ENCODE measurements at regions not wholly inside any gene's neighbourhood (a gene's known extent, or its start where the extent isn't known, plus 50 kb on each side); places are given as distances from the start of the nearest gene placed in this dataset.
"Not testable (repeated sequence)": the region's sequence is repeated elsewhere in the genome, so short reads cannot be mapped to it uniquely, and the experiment has no call there.

DNA sequence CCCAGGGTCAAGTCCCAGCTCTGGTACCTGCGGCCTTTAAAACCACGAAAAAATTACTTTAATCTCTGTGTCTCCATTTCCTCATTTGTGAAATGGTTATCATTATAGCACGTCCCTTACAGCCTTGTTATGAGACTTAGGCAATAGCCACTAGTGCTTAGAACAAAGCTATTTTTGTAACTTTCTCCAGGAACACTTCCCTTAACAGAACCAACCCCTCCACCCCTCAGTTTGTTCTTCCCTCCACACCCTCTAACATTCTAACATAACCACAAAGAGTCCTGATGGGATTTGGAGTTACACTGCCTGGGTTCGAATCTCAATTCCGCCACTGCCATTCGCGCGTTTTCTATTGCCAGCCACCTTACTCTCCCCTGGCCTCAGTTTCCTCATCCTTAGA lies 2777.4 kb upstream of the TPTE start:
- POLR2A ChIA-PET; DNase-seq (ENCODE audit: low read depth in 1 of 2, low spot score in 1 of 2); ATAC-seq; H3K4me1 ChIP-seq; H3K4me2 ChIP-seq; CTCF ChIA-PET; H3K9me3 ChIP-seq; H3K4me3 ChIP-seq; H3K27ac ChIP-seq; FAIRE-seq: not testable (repeated sequence)
- WGBS (ENCODE audit: missing lambda C conversion rate), result no CpG with 5 or more reads among the region's 8 CpGs

DNA sequence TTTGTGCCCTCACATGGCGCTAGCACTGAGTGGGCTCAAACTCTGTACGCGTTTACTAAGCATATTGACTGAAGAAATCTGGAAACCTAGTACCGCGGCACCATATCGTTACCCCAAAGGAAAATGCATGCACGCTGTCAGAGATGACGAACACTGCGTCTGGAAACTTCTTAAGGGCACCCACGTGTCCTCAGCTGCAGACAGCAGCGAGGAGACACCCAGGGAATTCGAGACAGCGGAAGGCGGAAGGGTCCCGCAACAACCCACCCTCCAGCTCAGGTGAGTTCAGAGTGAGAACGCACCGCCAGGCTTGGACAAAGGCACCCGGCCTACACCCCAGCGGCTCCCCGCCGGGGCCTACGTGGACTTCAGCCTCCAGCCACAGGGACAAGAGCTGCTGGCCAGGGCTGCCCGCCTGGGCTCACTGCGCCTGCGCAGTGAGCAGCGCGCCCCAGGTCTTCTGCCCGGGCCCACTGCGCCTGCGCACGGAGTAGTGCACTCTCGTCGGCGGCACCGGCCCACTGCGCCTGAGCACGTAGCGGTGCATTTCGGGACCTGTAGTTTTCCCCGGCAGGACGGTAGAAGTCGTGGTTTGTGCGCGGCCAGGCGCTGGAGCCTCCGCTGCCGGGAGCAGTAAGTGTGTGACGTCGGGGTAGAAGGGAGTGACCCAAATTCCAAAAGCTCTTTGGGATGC lies 2776.8 kb upstream of the TPTE start:
- DNase-seq (ENCODE audit: low read depth in 1 of 2, low spot score in 1 of 2); CTCF ChIA-PET; H3K4me3 ChIP-seq; H3K4me2 ChIP-seq; H3K9me3 ChIP-seq; POLR2A ChIA-PET; H3K27ac ChIP-seq; FAIRE-seq; H3K4me1 ChIP-seq: not testable (repeated sequence)
- WGBS (ENCODE audit: missing lambda C conversion rate), result no CpG with 5 or more reads among the region's 49 CpGs
- peak; percentile 100 for ATAC-seq

DNA sequence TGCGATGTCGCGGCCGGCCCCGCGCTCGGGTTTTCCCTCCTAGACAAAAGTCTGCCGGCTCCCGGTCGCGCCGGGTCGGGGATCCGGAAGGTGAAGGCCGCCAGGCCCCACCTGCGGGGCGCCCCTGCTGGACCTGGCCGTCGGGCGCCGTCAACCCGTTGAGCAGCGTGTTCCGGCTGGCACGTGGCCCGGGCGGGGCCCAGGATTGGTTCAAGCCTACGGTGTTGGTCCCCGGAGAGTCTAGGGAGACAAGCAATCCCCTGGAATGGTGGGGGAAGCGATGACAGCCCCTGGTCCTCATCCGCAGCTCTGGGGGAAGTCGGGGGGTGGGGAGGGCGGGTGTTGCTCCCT lies 2776.3 kb upstream of the TPTE start:
- DNase-seq (ENCODE audit: low read depth in 1 of 2, low spot score in 1 of 2); H3K9me3 ChIP-seq; H3K4me3 ChIP-seq; H3K27ac ChIP-seq; FAIRE-seq; CTCF ChIA-PET; H3K4me1 ChIP-seq; H3K4me2 ChIP-seq; POLR2A ChIA-PET: not testable (repeated sequence)
- no CpG with 5 or more reads among the region's 33 CpGs for WGBS (ENCODE audit: missing lambda C conversion rate)
- ATAC-seq, result peak; percentile 83 to 94

DNA sequence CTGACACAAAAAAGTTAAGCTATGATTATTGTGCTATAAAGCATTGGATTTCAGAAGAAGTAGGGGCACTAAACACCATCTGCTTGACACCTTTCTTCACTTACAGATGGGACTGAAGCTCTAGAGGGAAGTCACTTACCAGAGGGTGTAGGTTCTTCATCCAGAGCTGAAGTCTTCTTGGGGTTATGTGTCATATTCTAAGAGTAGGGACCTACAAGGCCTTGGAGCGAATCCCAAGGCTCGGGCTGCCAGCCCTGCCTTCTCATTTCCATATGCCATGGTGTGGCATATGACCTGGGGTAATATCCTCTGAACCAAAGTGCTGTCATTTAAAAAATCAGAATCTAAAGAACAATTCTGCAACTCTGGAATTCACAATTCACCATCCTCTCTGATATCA lies 2773.4 kb upstream of the TPTE start:
- FAIRE-seq; H3K27ac ChIP-seq; H3K4me3 ChIP-seq; H3K4me1 ChIP-seq; CTCF ChIA-PET; H3K4me2 ChIP-seq; DNase-seq (ENCODE audit: low read depth in 1 of 2, low spot score in 1 of 2); H3K9me3 ChIP-seq; POLR2A ChIA-PET; ATAC-seq: not testable (repeated sequence)
- 100% methylated on average over 2 of the region's 2 CpGs for WGBS (ENCODE audit: missing lambda C conversion rate)

DNA sequence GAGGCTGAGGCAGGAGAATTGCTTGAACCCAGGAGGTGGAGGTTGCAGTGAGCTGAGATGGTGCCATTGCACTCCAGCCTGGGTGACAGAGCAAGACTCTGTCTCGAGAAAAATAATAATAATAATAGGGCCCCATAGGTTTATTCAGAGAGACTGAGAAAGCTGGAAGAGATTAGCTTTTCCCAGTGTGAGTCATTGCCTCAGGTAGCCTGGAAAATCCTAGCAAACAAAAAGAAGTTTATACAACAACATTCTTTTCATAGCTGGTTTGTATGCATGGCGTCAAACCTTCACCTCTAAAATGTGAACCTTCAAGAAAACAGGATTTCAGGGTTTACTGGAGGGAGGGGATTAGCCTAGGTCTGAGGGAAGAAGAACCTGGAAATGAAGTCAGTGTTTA lies 2768.8 kb upstream of the TPTE start:
- no CpG with 5 or more reads among the region's 2 CpGs for WGBS (ENCODE audit: missing lambda C conversion rate)
- H3K4me3 ChIP-seq; POLR2A ChIA-PET; H3K4me1 ChIP-seq; H3K9me3 ChIP-seq; CTCF ChIA-PET; H3K27ac ChIP-seq; H3K4me2 ChIP-seq; DNase-seq (ENCODE audit: low read depth in 1 of 2, low spot score in 1 of 2); FAIRE-seq: not testable (repeated sequence)
- ATAC-seq, result peak in 1 of 2 experiments; percentile 40; a peak in 1 of 6 replicates

DNA sequence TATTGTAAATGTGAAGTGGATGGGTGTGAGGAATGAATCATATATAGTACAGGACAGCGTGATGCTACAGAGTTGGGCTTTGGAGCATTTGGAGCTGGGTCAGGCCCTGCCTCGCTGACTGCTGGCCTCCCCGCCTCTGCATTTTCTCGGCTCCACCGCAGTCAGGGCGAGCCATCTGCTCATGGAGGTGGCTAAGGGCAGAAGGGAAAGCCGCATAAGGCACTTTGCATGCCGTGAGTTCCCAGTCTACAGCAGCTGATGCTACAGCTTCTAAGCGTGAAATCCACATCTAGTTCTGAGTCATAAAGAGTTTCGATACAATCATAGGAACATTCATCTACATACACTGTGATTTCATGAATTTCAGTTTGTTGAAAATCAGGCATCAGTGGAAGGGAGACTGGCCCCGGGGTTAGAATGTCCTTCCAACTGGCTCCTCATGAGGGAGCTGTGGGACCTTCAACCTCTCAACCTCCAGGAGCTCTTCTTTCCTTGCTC lies 2768.0 kb upstream of the TPTE start:
- DNase-seq (ENCODE audit: low read depth in 1 of 2, low spot score in 1 of 2); CTCF ChIA-PET; H3K27ac ChIP-seq; H3K4me2 ChIP-seq; H3K4me1 ChIP-seq; H3K9me3 ChIP-seq; H3K4me3 ChIP-seq; FAIRE-seq; POLR2A ChIA-PET: not testable (repeated sequence)
- ATAC-seq, result peak in 1 of 2 experiments; percentile 63; a peak in 3 of 6 replicates
- WGBS (ENCODE audit: missing lambda C conversion rate), result 82% methylated on average over 4 of the region's 11 CpGs

DNA sequence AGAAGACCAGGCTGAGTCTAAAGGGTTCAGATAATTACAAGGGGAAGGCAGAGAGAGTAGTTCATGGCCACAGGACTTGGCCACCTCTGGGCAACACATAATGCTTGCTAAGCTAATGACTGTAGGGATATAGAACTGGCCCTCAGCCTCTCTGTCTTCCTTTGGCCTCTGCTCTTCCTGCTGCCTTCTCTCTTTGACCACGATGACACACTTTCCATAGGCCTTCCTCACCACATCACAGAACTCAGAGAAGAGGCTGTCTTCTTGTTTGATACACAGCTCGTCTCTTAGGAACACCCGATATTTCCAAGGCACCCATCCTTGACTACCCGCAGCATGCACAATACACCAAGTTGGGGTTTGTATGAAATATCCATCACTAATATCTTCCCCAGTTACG lies 2751.4 kb upstream of the TPTE start:
- FAIRE-seq; ATAC-seq; H3K4me3 ChIP-seq; H3K9me3 ChIP-seq; H3K27ac ChIP-seq; CTCF ChIA-PET; DNase-seq (ENCODE audit: low read depth in 1 of 2, low spot score in 1 of 2); H3K4me2 ChIP-seq; POLR2A ChIA-PET; H3K4me1 ChIP-seq: not testable (repeated sequence)
- no CpG with 5 or more reads among the region's 5 CpGs for WGBS (ENCODE audit: missing lambda C conversion rate)

DNA sequence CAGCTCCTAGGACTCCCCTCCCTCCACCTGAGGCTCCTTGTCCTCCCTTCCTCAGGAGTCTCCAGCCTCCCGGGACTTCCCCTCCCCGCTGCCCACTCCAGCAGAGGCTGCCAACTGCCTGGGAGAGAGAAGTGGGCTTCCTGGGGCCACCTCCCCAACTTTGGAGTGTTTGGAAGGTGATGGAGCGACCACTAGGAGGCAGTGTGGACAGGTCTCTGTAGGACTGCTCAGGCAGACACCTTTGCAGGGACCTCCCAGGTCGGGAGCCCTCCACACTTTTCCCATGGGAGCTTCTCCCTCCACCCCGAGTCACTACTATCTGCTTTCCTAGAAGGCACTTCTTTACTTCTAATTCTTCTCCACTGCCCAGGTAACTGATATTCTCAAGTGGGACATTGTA lies 2747.2 kb upstream of the TPTE start:
- H3K4me1 ChIP-seq; DNase-seq (ENCODE audit: low read depth in 1 of 2, low spot score in 1 of 2); H3K4me2 ChIP-seq; FAIRE-seq; H3K27ac ChIP-seq; CTCF ChIA-PET; H3K9me3 ChIP-seq; H3K4me3 ChIP-seq; POLR2A ChIA-PET: not testable (repeated sequence)
- WGBS (ENCODE audit: missing lambda C conversion rate), result no CpG with 5 or more reads among the region's 5 CpGs
- 0 out of 6 replicates have a peak, but pooled peaks of 1 of the 2 experiments have one; percentile 35 for ATAC-seq

DNA sequence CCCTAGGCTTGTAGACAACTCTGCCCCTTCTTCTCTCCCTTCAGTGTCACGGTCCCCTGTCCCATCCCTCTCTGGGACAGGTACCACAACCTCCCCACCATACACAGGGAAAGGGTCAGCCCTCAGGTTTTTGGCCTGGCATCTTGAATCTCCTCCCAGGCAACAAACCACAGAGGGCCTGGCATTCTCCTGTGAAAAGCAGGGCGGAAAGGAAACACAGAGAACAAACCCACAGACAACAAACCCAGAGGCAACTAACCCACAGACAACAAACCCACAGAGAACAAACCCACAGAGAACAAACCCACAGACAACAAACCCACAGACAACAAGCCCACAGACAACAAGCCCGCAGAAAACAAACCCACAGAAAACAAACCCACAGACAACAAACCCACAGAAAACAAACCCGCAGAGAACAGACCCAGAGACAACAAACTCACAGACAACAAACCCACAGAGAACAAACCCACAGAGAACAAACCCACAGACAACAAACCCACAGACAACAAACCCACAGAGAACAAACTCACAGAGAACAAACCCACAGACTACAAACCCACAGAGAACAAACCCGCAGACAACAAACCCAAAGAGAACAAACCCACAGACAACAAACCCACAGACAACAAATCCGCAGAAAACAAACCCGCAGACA lies 2745.9 kb upstream of the TPTE start:
- CTCF ChIA-PET, POLR2A ChIA-PET, H3K9me3 ChIP-seq: not testable (repeated sequence)

DNA sequence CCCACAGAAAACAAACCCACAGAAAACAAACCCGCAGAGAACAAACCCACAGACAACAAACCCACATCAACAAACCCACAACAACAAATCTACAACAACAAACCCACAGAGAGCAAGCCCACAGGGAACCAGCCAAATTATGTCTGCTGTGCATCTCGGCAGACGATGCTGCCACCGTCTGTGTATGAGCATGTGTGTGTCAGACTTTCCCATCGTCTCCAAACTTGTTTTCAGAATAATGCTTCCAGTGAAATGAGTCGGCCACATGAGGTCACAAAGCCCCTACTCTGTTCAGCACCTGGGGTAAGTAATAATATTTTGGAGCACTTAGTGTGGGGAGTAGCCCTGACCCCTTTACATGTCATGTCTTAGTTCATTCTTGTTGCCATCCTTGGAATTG lies 2745.3 kb upstream of the TPTE start:
- H3K9me3 ChIP-seq; H3K4me2 ChIP-seq; CTCF ChIA-PET; DNase-seq (ENCODE audit: low read depth in 1 of 2, low spot score in 1 of 2); H3K27ac ChIP-seq; H3K4me1 ChIP-seq; H3K4me3 ChIP-seq; ATAC-seq; FAIRE-seq; POLR2A ChIA-PET: not testable (repeated sequence)
- WGBS (ENCODE audit: missing lambda C conversion rate), result 60% methylated on average over 1 of the region's 6 CpGs

More for the DNA sequence above, 2745.9 kb upstream of the TPTE start:
- WGBS (ENCODE audit: missing lambda C conversion rate), result 76% methylated on average over 6 of the region's 7 CpGs
- not testable (repeated sequence) for H3K27ac ChIP-seq; DNase-seq (ENCODE audit: low read depth in 1 of 2, low spot score in 1 of 2); H3K4me3 ChIP-seq; ATAC-seq; FAIRE-seq; H3K4me1 ChIP-seq; H3K4me2 ChIP-seq

DNA sequence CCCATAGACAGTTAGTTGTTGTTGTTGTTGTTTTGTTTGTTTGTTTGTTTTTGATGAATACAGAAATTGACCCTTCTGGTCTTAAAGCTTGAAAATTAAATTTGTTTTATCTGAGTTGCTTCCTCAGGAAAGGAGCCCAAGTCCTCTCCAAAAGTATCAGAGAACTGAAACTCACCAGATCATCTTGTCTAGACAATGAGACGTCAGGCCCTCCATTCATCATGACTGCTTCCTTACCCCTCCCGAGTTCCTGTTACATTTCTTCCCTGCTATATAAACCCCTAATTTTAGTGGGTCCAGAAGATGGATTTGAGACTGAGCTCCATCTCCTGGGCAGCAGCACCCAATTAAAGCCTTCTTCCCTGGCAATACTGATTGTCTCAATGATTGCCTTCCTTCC lies 2744.8 kb upstream of the TPTE start:
- POLR2A ChIA-PET; H3K4me2 ChIP-seq; H3K9me3 ChIP-seq; H3K4me1 ChIP-seq; H3K27ac ChIP-seq; CTCF ChIA-PET; DNase-seq (ENCODE audit: low read depth in 1 of 2, low spot score in 1 of 2); FAIRE-seq; H3K4me3 ChIP-seq; ATAC-seq: not testable (repeated sequence)
- WGBS (ENCODE audit: missing lambda C conversion rate), result no CpG with 5 or more reads among the region's 2 CpGs

DNA sequence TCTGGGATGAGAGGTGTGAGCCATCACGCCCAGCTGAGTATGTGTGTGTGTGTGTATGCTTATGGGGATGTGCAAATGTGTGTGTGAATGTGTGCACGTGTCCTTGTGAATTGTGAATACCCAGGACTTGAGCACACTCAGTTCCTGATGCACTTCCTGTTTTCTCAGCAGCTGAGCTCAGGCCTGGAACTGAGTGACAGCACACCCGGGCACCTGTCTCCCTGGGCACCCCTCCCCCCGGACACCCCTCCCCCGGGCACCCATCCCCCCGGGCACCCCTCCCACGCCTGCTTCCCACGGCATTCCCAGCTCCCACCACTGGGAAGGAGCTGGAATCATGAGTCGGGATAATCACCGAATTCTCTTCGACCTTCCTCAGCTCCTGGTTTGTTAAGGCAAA lies 2744.1 kb upstream of the TPTE start:
- WGBS (ENCODE audit: missing lambda C conversion rate), result no CpG with 5 or more reads among the region's 11 CpGs
- not testable (repeated sequence) for FAIRE-seq, ATAC-seq

More for the DNA sequence above, 2744.1 kb upstream of the TPTE start:
- CTCF ChIA-PET; H3K4me2 ChIP-seq; H3K27ac ChIP-seq; H3K4me1 ChIP-seq; H3K9me3 ChIP-seq; H3K4me3 ChIP-seq; POLR2A ChIA-PET; DNase-seq (ENCODE audit: low read depth in 1 of 2, low spot score in 1 of 2): not testable (repeated sequence)
